HG02885 (cell line): ENCODE measurements at regions not wholly inside any gene's neighbourhood (a gene's known extent, or its start where the extent isn't known, plus 50 kb on each side); places are given as distances from the start of the nearest gene placed in this dataset.
"Not testable (repeated sequence)": the region's sequence is repeated elsewhere in the genome, so short reads cannot be mapped to it uniquely, and the experiment has no call there.

Source experiments
- ATAC-seq: cut with Tn5 transposase; IDR thresholded peaks from one replicate; pipeline ENCODE4 v1.9.1; 2021; ENCODE audit warnings: mild to moderate bottlenecking; ENCODE audit not compliant: unreplicated experiment, poor library complexity

GRCh38 chr9:105021917-105022316 is 94.0 kb upstream of the ABCA1 start:
- ATAC-seq, result no peak

- ATAC-seq, result not testable (repeated sequence)
Observed at GRCh38 chr9:105022545-105022944, 94.6 kb upstream of the ABCA1 start.

DNA sequence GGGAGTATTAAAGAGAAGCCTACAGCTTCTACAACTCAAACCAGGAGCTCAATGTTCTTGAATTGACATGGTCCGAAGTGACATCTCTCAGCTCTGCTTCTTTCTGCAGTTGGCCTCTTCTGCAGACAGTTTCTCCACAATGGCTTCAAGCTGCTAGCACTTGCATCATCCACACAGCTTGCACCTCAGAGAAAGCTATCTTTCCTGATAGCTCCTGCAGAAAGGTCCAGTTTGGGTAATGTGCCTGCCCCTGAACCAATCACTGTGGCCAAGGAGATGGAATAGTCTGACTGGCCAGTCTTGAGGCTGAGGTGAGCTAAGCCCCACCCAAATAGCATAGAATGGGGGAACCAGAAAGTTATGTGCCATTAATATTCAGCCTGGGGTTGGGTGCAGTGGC is 95.8 kb upstream of the ABCA1 start:
- no peak for ATAC-seq

- no peak for ATAC-seq
Observed at GRCh38 chr9:105024529-105024928, 96.6 kb upstream of the ABCA1 start.

- ATAC-seq, result no peak
Observed at GRCh38 chr9:105026451-105026850, 98.5 kb upstream of the ABCA1 start.

DNA sequence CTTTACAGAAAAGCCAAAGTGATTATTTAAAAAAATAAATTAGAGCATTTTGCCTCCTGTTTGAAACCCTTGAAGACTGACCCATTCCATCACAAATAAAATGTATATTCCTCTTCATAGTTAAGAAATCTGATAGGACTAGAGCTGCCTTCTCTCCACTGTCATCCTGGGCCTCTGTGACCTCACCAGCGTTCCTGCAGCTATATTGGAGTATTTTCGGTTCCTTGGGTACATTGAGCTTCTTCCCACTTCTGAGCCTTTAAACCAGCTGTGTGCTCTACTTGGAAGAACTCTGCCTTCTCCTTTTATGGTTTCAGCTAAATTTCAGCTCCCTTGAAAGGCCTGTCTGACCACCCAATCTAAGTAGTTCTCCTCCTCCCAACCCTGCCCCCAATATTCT is 99.1 kb upstream of the ABCA1 start:
- ATAC-seq, result no peak

DNA sequence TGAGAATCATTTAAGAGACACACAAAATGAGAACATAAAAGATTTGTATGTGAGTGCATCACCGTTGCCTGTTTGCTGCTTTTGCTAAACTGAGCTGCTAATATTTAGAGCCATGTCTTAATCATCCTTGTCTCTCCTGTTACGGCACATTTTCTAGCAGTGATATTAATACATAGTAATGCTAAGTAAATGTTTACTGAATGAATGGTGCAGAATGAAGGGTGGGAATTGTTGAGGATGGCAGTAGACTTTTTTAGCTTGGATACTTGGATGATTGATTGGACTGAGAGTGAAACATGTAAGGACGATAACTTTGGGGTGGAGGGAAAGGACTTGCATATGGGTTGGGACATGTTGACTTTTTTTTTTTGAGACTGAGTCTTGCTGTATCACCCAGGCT is 102.3 kb upstream of the ABCA1 start:
- ATAC-seq, result no peak

- ATAC-seq, result no peak
Observed at GRCh38 chr9:105037139-105037538, 109.2 kb upstream of the ABCA1 start.

DNA sequence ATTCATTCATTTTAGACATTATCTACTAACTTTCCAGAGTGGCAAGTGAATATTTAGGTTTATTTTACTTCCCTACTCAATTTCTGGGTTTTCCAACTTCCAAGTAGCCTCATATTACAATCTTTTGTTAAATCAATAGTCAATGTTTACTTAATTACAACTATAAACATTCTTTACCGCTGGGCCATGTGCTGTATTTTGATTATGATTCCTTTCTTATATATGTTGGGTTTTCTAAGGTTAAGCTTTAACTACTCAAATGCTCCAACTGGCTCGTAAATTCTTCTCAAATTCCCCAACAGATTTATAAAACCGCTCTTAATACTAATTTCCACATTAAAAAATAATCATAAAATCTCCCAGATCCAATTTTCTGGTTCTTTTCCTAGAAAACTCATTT is 110.1 kb upstream of the ABCA1 start:
- ATAC-seq, result no peak

DNA sequence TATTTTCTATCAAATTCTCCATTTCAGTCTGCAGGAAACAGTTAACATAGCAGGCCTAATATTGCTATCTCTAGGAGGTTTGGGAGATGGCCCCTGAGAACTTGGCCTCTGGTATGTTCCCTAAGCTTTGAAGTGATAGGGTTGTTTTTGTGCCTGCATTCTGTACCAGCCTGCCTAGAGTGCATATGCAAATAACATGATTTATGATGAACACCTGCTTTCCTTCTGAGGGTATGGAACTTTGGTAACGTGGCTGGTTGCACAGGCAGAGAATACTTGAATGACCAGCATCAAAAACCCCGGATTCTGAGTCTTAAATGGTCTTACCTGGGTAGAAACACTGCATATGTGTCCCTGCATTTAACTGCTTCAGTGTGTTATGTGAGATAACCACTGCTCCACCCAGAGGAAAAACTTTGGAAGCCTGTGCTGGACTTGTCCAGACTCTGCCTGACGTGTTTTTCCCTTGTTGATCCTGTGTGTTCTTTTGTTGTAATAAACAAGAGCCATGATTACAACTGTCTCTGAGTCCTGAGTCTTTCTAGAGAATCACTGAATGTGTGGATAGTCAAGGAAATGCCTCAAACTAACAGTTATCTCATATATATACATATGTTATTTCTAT is 111.3 kb upstream of the ABCA1 start:
- ATAC-seq, result no peak

GRCh38 chr9:105043370-105043936 is 115.5 kb upstream of the ABCA1 start:
- ATAC-seq, result no peak

GRCh38 chr9:105044518-105044917 is 116.6 kb upstream of the ABCA1 start:
- ATAC-seq, result no peak

- ATAC-seq, result no peak
Observed at GRCh38 chr9:105046907-105047741, 119.2 kb upstream of the ABCA1 start.

DNA sequence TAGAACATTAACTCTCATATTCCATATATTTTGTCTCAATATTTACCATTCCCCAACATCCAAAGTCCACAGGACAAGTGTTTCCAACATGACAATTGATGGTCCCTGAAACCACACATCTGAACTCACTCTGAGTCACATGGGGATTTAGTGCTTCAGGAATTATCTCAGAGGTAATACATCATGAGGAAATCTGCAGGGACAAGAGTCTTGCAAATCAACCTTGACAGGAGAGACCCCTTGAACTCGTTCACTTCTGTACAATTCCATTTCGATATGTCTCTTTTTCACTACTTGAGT is 119.7 kb upstream of the ABCA1 start:
- ATAC-seq, result no peak

- no peak for ATAC-seq
Observed at GRCh38 chr9:105048331-105048730, 120.4 kb upstream of the ABCA1 start.

GRCh38 chr9:105050296-105050695 is 122.3 kb upstream of the ABCA1 start:
- no peak for ATAC-seq

- ATAC-seq, result no peak
Observed at GRCh38 chr9:105051897-105052296, 123.9 kb upstream of the ABCA1 start.

GRCh38 chr9:105052346-105052745 is 124.4 kb upstream of the ABCA1 start:
- no peak for ATAC-seq

- peak; percentile 81 for ATAC-seq
Observed at GRCh38 chr9:105053209-105053652, 125.3 kb upstream of the ABCA1 start.

- ATAC-seq, result no peak
Observed at GRCh38 chr9:105054491-105054890, 126.5 kb upstream of the ABCA1 start.

DNA sequence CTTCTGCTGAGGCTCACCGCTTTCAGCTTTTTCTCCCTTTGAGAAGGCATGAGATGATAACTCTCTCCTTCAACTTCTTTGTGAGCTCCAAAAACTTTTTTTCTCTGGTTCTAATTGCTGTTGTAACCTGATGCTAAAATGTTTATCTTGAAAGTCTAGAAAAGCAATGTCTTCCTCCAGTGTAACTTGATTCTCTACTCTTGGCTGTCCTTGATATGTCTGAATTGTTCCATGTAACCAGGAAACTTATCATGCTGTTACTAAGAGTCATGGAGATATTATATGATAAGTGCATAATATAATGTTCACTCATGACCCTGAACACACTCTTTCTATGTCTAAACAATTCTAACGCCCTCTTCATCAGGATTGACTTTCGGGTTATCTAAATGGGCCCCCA is 128.0 kb upstream of the ABCA1 start:
- no peak for ATAC-seq

GRCh38 chr9:105057551-105057950 is 129.6 kb upstream of the ABCA1 start:
- ATAC-seq, result no peak
